HL-60/S4 (cell line): ENCODE measurements at regions not wholly inside any gene's neighbourhood (a gene's known extent, or its start where the extent isn't known, plus 50 kb on each side); places are given as distances from the start of the nearest gene placed in this dataset.

Experiments
- in situ Hi-C: fragments of 300-500 bp; cut with MboI; formaldehyde crosslinking; loops from 2 replicates; pipeline ENCODE4 v1.14.3; 2022; ENCODE audit warnings: low sequenced_read_pairs

DNA sequence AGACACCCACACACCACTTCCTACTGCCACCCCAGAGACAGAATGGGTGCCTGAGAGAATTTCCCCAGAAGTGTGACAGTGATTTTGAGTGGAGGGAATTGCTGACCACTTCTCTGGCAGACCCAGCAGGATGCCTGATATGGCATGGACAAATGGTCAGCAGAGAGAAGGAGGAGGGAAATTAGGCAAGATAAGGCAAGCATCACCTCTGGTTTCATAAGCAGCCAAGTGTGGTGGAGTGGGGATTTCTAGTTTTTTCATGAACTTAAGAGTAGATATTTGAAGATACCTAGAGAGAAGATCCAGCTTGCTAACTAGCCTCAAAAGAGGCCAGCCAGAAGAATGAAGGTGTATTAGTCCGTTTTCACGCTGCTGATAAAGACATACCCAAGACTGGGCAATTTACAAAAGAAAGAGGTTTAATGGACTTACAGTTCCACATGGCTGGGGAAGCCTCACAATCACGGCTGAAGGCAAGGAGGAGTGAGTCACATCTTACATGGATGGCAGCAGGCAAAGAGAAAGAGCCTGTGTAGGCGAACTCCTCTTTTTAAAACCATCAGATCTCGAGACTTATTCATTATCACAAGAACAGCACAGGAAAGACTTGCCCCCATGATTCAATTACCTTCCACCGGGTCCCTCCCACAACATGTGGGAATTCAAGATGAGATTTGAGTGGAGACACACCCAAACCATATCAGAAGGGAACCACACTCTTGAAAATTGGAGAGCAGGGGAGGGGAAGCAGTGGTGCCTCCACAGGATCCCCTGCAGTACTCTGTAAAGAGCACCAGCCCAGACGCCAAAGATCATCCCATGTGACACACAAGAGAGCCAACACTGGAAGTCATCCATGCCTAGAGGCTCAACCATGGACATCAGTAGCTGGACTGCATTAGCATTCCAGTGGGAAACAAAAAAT, 64.2 kb downstream of the RBM43 start:
- in situ Hi-C loops, result no loop called here

DNA sequence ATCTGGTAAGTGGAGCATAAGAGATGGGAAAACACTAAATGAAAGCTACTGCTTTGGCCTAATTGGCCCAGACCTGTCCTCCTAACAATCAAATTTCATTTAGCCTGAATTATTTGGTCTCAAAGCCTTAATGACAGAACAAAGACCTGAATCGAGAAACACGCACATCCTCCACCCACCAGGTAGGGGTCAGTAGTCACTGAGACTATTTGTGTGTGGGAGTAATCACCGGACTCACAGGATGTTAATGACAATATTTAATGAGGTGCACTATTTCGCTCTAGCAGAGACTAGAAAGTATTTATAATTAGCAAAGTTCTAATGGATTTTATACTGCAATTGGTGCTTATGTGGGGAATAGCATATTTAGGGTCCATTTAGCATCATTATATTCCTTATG, 68.1 kb downstream of the RBM43 start:
- in situ Hi-C loops, result no loop called here

DNA sequence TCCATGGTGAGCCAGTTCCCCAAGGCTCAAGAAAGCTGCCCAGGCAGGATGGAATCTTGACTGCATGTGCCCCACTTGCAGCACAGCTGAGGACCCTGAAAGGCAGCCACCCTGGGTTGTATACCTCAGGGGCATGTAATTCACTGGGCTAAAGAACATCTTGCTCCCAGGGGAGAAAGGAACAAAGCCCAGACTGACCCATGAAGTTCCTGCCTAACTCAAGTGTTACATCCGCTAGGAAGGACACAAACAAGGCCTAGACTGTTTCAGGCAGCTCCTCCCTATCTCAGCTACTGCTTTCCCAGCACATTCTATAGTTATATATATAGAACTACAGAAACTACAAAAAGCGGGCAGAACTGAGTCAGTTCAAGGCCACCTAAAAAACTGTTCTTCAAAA, 69.0 kb downstream of the RBM43 start:
- in situ Hi-C loops, result no loop called here

DNA sequence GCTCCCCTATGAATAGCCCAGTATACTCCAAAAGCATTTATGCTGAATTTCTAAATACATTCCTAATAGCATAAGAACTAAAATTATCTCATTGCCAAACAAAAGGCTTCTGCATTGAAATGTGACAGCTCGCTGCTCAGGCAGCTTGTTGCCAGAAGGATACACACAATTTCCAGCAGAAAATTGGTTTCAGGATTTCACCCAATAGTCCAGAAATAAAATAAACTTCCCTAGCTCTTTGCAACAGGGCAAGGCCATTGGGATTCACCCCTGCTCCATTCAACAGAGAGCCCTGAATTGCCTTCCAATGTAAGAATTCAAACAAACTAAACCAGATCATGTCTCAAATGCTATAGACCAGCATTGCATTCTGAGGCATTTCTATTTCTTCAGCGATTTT, 70.7 kb downstream of the RBM43 start:
- in situ Hi-C loops, result no loop called here

DNA sequence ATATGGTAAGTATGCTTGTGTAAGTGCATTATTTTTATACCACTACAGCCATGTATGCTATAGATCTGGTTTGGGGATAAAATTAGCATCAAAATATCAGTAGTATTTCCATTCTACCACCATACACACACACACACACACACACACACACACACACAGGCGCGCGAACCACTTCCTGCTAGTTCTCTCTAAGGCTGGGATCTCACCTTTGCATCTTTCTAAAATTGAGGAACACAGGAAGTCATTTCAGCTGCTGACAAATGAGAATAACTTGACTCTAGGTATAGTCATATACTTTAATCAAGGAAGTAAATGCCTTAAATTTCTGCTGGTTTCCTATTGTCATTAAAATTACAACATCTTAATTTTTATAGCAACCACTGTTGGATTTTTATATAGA, 72.5 kb downstream of the RBM43 start:
- in situ Hi-C loops, result no loop called here

DNA sequence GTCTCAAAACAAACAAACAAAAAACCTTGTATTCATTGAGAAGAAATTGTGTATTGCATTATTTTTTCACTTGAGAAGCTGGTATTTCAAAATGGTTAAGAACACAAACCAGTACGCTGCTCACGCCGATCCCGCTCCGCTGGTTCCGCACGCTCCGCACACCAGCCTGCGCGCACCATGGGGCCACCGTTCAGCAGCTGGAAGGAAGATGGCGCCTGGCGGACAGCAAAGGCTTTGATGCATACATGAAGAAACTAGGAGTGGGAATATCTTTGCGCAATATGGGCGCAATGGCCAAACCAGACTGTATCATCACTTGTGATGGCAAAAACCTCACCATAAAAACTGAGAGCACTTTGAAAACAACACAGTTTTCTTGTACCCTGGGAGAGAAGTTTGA, 75.7 kb downstream of the RBM43 start:
- in situ Hi-C loops, result no loop called here

DNA sequence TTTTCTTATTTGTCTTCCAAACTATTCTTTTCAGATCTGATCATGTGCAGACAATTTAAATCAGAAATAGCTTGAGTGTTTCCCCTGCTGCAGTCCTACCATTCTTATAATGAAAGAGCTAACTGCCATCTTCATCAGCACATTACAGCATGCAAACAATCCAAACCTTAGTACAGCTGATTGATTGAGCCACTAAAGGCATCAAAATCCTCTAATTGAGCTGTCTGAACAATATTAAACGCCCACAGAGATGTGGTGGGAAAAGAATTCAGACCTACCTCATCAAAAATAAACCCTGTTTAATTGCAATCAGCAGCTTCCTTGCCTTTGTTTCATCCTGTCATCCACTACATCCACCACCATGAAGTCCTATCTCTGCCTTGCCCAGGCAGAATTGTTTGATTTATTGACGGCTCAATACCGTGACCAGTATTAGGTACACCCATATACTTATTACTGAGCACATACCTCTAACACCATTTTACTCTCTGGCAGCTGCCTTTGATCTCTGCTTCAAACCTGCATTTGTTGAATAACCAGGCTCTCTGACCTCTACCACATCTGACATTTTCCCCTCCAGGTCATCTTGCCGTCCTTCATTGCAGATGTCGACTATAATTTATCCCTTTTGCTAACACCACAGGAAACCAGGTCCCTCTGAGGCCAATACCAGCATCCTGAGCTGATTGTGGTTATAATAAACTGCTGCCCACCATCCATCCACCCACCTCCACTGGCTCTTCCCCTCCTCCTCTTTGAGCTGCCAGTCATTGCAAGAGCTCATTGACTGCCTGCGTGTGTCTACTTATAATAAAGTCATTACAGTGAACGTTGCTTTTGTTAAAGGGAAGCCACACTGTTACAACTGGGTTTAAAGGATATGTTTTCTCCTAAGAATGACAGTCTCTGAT, 78.5 kb downstream of the RBM43 start:
- in situ Hi-C loops, result no loop called here

DNA sequence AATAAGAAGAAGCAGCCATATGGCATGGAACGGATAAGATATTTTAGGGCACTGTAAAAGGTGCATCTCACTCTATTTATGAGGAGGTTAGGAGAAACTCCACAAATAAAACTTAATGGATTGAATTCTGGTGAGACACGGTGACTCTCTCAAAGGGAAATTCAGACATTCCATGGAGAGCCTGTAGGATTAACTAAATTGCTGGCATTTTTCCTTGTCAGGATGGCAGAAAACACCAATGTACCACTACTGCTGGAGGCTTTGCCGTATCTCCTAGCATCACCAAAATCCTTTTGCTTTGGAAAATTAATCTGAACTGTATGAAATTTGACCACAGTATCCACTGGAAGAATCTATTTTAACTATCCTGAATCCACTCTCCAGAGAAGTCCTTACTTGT, 79.3 kb downstream of the RBM43 start:
- in situ Hi-C loops, result no loop called here

DNA sequence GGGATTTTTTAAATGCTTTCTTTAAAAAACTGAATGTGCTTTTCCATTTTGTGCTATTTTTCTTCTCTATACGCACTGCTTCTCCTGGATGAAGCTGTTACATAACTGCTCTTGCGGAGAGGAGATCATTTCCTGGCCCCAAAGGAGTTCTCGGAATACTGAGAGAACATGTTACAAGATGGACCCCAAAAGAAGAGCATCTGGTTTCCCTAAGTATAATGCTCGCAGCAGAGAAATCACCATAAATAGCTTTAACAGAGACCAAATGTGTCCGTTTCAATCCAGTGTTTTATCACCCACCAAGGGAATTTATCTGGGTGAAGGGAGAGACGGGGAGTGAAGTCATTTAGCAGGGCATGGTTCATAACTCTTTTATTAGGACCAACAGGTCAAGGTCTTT, 80.1 kb downstream of the RBM43 start:
- in situ Hi-C loops, result no loop called here

DNA sequence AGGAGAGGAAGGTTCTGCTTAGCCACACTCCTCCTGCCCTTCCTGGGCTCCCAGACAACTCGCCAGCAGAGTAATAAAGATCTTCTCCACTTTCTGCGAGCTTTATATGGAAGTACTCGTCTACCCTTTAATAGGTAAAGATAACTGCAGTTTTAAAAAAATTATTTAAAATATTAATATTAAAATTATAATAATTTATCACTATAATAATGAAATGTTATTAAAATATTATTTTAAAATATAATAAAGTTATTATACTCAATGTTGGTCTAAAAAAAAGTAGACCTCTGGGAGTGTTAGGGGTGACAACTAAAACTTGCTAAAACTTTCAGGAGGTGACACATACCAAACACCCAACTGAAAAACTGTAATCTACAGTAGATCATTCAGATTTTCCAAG, 81.5 kb downstream of the RBM43 start:
- in situ Hi-C loops, result no loop called here

DNA sequence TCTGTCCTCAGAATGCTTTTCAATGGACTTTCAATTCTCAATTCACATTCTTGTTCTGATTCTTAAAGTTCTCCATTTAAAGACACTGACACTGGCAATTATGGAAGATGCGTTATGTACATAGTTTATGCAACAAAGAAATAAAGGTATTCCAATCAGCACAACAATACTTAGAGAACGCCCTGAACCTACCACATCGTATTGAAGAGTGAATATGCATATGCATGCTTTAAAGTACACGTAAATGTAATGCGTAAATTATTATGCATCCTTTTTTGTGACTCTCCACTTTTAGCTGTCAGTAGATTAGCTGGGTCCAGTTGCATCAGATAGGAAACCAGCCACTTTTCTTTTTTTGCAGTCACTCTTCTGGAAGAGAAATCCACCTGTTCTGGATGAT, 83.5 kb downstream of the RBM43 start:
- in situ Hi-C loops, result no loop called here

DNA sequence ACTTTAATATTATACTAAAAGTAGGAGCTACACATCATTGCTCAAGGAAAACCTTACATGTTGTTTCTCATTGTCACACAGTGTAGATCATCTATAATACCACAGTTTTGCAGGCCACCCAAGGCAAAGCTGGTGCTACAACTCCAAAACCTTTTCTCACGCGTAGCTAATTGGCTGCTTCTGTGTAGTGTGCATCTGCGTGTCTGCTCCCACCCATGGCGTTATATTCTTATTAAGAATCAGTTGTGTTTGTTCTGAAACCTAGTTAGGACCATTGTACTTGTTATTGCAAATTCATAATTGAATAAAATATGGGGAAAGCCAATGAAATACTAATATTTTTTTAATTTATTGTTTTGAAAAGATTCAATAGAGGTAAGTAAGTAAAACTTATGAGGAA, 83.9 kb downstream of the RBM43 start:
- in situ Hi-C loops, result no loop called here

DNA sequence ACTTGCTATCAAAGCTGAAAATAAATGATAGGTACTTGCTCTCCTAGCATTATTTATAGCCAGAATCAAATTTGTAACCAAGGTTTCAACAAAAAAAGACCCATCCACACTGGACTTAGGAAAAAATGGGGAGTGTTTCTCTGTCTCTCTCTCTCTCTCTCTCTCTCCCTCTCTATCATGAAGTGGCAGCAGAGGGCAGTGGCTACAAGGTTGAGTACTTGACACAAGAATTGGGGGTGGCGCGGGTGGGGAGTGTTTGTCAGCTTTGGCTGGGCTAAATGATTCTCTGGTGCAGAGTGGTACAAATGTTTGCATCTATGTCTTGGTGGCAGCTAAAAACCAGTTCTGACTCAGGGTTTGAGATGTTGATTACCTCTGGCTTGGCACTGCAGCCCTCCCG, 85.0 kb downstream of the RBM43 start:
- in situ Hi-C loops, result no loop called here

DNA sequence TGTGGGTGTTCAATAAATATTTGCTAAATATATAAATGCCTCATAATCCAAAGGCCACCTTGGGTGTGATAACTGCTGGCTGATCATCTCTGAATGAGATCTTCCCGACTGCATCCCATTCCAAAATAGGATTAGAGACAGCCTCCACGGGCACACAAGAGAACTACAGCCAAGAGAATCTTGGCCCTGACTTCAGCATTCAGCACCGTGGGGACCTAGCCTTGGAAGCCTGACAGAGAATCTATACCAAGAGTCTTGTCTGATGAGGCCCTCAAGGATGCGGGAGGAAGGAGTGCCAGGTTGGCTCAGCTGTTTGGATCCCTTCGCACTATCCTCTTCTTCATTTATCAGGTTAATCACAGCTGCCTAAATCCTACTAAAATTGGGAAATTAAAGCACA, 85.8 kb downstream of the RBM43 start:
- in situ Hi-C loops, result no loop called here

DNA sequence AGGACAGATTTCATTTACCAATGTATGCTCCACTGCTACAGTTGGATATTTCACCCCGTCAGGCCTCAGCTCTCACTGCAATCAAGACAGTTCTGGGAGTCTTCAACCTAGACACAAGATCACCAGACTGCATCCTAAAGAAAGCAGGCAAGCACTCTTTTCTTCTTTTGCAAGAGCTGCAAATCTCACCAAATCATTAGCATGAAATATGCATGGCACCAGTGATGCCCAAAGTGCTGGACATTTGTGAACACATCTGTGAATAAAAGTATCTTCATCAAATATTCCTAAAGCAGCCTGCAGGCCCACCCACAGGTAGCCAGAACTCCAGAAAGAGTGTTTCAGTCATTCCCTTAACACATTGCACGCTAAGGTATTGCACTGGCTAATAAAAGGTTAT, 87.5 kb downstream of the RBM43 start:
- in situ Hi-C loops, result no loop called here

DNA sequence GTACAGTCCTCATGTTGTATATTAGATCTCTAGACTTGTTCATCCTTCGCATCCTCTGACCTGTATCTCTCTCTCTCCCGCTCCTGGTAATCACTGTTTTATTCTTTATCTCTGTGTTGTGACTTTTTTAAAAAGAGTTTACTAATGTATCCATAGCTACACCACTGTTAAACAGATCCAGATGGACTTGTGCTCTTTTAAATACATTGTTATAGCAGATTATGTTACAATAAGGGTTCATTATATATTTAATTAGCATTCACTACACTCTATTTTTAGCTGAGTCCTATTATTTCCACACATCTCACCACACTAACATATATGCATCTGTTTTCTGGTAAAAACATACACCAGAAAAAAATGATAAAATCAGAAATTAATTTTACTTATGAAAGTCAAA, 90.5 kb downstream of the RBM43 start:
- in situ Hi-C loops, result no loop called here

DNA sequence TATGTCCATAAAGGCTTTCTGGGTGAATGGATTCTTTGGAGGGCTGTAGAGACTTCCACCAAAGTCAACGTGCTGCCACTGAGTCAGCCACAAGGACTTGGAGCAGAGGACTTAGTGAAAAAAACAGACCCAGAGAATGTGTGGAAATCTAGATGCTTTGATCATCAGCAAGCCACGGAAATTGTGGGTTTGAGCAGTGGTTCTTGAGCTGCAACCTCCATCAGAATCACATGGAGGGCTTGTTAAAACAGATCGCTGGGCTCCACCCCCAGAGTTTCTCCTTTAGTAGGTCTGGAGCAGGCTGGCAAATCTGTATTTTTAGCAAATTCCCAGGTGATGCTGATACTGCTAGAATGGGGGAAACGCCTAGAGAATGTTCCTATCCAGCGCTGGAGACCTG, 95.3 kb downstream of the RBM43 start:
- in situ Hi-C loops, result no loop called here

DNA sequence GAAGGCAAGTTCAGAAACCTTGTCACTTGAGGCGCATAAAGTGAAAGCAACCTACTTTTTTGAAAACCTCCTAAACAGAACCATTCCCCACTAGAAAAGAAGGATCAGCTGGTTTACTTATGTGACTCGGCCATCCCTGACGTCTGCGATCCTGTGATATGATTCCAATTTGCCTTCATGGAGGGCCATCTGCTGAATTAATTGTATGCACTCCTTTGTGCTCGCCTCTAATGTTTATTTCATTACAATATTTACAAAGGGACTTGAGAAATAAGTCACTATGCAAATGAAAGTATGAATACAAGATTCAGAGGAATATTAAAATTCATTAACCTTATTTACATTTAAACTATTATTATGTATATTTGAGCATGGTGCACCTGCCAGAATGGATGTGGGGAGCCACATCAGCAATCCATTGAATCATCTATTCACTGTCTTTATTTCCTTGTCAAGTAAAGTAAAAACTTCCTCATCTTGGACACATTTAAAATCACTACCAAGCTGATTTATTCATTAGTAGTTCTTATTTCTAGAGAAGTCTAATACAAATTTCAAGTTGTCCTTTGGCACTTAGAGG, 96.5 kb downstream of the RBM43 start:
- in situ Hi-C loops, result no loop called here

DNA sequence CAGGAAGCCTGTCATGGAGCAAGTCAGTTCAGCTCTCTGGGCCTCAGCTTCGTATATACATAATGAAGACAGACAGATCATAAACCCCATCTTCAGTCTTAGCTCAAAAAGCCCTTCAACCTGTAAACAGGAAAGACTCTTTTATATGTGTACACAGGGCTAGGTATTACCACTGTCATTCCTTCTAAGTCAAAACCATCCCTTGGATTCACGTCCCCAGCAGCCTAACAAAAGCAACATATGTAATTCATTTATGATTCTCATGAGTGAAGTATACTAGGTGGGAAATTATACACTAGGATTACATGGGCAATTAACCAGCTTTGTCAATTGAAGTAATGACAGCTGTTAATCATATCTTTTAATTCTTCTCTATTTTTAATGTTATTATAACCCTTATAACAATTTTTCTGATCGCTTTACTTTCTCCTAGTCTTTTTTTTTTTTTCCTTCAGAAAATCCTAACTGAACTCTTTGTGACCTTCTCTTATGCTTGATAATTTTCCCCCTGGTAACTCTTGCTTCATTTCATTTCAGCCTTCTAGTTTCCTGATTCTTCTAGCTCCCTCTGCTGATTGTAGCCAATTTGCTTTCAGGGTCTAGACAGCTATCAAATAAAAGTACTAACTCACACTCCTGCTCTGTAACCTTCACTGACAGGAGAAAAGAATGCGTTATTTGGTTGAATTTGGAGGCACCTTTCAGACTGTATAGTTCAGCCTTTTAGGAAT, 99.7 kb downstream of the RBM43 start:
- in situ Hi-C loops, result no loop called here

DNA sequence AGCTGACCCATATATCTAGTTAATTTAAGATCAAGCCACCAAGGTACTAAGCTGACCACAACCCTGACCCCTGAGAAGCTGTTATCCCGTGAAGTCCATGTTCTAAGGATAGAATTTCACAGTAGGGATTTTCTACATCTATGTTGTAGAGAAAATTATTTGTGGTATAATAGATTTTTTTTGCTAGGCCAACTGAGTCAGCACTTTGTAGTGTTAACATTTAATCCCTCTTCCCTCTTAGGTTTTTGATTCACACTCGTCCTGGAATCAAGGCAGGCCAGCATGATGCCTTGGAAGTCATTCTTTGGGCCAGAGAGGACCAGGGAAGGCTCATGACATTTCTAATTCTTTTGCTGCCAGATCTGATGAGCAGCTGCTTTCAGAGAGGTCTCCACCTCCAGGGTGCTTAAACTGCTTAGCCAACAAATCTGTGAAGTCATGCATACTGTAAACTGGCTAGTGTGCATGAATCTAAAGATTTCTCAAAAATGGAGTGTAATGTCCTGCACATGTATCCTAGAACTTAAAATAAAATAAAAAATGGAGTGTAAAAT, 102.5 kb downstream of the RBM43 start:
- in situ Hi-C loops, result no loop called here
